ENCODE measurements at regions not wholly inside any gene's neighbourhood (a gene's known extent, or its start where the extent isn't known, plus 50 kb on each side); places are given as distances from the start of the nearest gene placed in this dataset.
"Not testable (repeated sequence)": the region's sequence is repeated elsewhere in the genome, so short reads cannot be mapped to it uniquely, and the experiment has no call there.

GRCh38 chr18:34942276-34942675 is 98.9 kb upstream of the MAPRE2 start:
- DNase-seq: no peak

DNA sequence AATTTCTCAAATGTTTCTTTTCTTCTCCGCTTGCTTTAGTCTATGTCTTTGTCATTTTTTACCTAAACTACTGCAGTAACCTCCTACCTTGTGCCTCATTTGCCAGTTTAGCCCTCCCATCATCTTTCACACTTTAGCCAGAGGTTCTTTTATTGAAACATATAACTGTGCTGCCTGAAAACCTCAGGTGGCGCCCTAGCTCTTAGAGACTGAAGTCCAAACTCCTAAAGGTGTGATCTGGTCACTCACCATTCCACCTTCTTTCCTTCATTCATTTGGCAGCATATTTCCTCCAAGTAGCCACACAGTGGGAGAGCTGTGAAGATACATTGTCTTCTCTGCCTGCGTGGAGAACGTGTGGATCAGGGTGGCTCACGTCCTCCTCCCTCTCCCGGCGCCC is 98.2 kb upstream of the MAPRE2 start:
- no peak for DNase-seq

DNA sequence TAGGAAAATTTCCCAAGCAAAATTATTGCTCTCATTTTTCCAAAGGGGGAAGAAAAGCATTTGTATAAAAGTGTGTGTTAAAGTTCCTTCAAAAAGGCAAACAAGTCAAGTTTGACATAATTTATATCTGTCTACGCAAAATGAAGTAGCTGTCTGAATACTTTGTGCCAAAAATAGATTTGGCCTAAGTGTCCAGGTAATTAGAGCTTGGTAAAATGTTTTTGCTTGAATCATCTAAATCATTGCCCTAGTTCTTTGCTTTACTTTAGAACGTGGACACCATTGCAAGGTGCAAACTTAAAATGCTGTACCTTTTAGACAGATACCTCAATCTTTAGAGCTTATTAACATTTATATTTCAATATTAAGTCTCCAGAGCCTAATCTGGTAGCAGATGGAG is 97.6 kb upstream of the MAPRE2 start:
- no peak for DNase-seq

- no peak for DNase-seq
These were observed 93.5 kb upstream of the MAPRE2 start for GRCh38 chr18:34947711-34948125.

DNA sequence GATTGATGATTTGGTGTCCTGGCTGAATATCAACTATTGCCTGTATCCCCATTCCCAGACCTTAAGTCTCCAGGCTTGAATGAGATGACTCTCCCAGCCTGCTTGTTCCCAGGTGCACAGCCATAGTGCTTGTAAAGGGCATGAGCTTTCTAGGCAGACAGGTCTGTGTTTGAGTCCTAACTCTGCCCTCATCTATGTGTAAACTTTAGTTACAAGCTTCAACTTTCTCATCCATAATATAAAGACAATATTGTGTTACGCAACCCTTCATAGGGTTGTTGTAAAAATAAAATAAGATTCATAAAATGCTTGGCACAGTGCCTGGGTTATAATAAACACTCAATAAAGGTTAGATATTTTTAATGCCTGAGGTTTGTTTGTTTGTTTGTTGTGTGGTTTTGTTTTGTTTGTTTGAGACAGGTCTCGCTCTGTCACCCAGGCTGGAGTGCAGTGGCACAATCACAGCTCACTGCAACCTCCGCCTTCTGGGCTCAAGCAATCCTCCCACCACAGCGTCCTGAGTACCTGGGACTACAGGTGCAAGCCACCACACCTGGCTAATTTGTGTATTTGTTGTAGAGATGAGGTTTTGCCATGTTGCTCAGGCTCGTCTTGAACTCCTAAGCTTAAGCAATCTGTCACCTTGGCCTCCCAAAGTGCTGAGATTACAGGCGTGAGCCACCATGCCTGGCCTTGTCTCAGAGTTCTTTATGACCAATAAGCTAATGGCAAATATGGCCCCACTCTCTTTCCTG is 89.4 kb upstream of the MAPRE2 start:
- DNase-seq: no peak

GRCh38 chr18:34953212-34953611 is 88.0 kb upstream of the MAPRE2 start:
- no peak for DNase-seq

DNA sequence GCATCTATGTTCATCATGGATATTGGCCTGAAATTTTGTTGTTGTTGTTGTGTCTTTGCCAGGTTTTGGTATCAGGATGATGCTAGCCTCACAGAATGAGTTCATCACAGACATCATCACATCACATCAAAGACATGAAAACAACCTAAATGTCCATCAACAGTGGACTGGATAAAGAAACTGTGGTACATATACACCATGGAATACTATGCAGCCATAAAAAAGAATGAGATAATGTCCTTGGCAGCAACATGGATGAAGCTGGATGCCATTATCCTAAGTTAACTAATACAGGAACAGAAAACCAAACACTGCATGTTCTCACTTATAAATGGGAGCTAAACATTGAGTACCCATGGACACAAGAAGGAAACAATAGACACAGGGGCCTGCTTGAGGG is 85.7 kb upstream of the MAPRE2 start:
- not testable (repeated sequence) for DNase-seq

GRCh38 chr18:34956663-34957062 is 84.5 kb upstream of the MAPRE2 start:
- no peak for DNase-seq

- no peak for DNase-seq
These were observed 83.9 kb upstream of the MAPRE2 start for GRCh38 chr18:34957119-34957863.

GRCh38 chr18:34957864-34958259 is 83.4 kb upstream of the MAPRE2 start:
- no peak for DNase-seq

DNA sequence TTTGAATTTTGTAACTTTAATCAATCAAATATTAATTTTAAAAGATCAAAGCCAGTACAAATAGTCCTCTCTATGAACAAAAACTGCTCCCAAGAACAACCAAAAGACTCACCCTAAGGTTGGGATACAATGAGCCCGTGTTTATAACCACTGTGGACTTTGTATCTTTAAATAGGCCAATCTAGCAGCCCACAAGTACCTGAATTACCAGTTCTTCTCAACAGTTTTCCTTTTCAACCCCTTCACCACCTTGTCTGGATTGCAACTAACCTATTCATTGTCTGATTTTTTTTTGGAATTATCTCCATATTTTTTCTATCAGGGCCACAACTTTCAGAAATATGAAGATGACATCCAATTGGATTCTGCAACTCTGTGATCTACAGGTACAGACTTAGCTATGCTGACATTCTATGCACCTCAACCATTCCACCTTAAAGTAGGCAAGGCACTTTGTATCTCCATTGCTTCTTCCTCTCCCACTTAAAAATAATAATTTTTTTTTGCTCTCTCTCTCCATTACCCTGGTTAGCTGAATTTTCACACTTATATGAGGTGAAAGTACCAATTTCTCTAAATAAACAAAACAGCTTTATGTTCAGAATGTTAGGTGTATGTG is 81.9 kb upstream of the MAPRE2 start:
- DNase-seq: no peak

GRCh38 chr18:34959989-34960388 is 81.2 kb upstream of the MAPRE2 start:
- no peak for DNase-seq

GRCh38 chr18:34965108-34965507 is 76.1 kb upstream of the MAPRE2 start:
- DNase-seq: no peak

DNA sequence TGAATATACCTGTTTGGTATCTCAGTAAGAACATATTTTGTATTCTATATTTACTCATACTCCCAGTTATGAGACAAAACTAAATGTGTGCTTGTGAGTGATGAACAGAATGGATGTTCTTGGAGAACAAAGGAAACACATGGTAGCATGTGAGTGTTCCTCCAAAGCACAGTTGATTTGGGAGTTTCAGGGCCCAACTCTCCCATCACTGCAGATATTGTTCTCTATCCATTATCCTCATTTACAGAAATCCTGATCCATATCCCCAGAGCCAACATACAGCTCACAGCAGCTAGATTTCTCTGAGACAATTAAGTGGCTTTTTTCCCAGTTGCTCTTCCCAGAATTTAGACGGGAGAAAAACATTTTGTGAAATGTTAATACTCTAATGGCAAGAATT is 75.6 kb upstream of the MAPRE2 start:
- DNase-seq: no peak

DNA sequence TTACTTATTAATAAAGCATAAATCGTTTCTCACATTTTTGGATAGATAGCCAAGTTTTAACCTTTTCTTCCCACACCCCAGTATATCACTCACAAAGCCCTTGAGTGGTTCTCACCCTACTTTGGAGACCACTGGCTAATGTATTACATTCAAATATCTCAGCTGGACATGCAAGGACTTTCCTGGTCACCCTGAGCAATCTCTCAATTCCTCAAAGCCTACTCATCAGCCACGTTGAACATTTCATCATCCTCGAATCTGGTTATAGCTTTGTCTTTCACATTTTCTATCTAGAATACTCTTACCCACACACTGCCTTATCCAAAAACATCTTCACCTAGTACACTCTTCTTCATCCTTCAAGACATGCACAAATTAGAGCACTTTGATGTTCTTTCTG is 71.1 kb upstream of the MAPRE2 start:
- DNase-seq: no peak

GRCh38 chr18:34971313-34971712 is 69.9 kb upstream of the MAPRE2 start:
- DNase-seq: no peak

DNA sequence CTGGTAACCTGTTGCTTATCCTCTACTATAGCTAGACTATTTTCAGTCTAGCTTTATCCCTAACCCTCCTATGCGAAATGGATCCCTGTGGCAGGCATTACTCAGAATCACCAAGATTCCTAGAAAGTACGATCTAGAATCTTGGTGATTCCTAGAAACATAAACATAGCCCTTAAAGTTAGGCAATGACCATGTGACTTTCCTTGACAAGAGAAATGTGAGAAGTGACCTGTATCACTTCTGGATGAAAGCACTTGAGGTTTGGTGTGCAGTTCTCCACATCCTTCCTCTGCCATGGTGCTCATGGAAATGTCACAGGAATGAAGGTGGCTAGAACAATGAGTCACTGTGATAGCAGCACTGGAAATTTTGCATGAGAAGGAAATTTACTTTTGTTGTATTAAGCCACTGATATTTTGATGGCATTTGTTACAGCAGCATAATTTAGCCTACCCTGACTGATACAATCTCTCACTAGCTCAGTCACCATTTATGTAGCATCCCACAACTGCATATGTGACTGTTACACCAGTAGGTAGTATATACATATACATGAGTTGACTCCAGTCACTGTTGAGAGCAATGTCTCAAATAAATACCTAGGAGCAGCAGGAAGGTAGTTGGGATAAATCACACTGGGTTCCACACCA is 68.3 kb upstream of the MAPRE2 start:
- no peak for DNase-seq

- no peak for DNase-seq
These were observed 65.1 kb upstream of the MAPRE2 start for GRCh38 chr18:34976123-34976522.

GRCh38 chr18:34976534-34976898 is 64.7 kb upstream of the MAPRE2 start:
- no peak for DNase-seq

- DNase-seq: peak; percentile 58 to 69
These were observed 64.0 kb upstream of the MAPRE2 start for GRCh38 chr18:34976899-34977837.

DNA sequence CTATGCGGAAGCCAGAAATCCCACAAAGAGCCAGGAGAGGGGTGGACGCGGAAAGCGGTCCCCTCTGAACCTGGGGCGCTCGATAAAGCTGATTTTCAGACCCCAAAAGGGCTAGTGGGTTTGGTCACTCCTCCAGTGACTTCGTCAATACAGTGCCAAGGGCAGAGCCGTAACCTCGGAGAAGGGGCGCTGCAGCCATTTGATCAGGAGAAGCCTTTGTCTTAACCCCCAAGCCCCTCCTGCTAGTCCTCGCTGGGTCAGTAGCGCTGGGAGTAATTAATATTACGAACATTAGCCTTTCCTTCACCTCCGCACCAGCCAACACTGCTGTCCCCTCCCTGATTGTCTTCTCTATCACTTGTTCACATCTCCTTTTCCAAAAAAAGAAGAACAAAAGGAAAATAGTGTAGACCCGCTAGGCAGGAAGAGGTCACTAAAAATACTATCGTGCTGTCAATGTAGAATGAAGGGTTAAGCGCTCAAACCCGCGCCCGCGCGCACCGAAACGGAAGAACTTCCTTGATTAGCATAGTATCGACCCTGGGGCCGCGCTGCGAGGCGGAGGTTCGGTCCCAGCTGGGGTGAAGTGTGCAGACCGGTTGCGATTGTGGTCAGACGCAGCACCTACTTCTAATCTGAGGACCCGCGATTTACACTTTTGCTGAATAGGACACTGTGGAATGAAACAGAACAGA is 63.2 kb upstream of the MAPRE2 start:
- no peak for DNase-seq

DNA sequence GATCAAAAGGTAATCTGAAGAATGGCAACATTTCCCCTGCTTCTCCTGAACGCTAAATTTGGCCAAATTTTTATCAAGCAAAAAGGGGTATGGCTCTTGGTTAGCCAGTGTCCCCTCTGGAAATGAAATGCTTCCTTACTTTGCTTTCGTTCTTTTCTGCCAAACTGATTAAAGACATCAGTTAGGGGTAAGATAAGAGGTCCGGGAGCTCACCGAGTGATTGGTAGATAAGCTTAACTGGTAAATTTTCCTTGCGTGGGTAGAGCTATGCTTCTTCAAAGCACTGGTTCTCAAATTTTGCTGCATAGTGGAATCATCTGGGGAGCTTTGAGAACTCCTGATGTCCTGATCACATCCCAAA is 62.7 kb upstream of the MAPRE2 start:
- DNase-seq: no peak
